Activated naive CD4-positive, alpha-beta T cell treated with Interleukin-2 at 50 U/mL for 16 hours (primary cell): ENCODE measurements at regions not wholly inside any gene's neighbourhood (a gene's known extent, or its start where the extent isn't known, plus 50 kb on each side); places are given as distances from the start of the nearest gene placed in this dataset.

Source experiments
- DNase-seq: peaks from one replicate; pipeline ENCODE4 v3.0.0-alpha.2; 2020

GRCh38 chrX:149274516-149275105, 230.5 kb downstream of the IDS start:
- DNase-seq, result no peak

- no peak for DNase-seq
These were observed 232.2 kb downstream of the IDS start for GRCh38 chrX:149272690-149273463.

DNA sequence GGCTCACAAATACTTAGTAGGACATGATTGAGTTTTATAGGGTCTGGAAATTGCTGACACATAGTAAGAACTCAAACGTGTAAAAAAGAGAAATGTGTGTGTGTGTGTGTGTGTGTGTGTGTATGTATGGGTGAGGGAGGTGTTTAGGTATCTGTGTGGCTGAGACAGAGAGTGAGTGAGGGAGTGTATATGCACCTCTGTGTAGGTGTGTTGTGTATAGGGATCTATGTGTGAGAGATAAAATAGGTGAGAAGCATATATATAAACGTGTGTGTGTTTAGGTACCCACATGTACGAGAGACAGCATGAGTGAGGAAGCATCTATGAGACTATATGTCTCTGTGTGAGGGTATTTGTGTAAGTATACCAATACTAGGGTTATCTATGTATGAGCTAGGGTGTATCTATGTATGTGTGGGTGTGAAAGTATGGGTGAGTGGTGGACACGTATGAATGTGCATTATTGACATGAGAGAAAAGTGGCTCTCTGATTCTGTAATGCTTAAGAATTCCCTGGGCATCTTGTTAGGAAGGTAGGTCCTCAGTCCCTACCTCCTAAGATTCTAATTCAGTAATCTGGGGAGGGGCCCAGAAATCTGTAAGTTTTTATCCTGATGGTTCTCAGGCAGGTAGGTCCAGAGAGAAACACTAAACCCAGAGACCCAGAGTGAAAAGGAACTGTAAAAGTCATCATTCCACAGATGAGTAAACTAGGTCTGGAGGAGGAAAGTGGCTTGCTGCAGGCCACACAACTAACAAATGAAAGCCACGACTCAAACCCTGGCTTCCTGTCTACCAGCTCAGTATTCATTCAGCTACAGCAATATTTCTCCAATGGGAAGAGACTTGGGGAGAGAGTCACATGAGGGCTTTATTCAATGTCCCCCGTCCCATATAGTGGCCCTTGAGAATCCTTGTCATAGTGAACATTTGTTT, 237.0 kb downstream of the IDS start:
- DNase-seq, result no peak

DNA sequence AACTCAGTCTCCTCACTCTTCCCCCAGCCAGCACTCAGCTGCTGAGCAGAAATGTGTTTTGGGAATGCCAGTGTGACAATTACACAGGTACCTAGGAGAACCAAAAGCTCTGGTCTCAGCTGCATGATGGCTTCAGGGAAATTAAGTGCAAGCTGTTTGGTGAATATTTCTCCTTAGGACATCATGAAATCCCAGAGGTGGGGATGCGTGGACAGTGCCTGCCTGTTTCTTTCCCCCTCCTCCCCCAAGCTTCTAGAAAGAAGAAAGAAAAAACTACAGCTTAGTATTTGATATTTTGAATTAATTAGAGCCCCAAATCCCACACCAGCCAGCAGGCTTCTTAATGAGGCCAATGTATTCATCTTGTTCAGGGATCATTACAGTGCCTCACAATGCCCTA, 243.0 kb downstream of the IDS start:
- no peak for DNase-seq

GRCh38 chrX:149259241-149259640, 245.9 kb downstream of the IDS start:
- no peak for DNase-seq

DNA sequence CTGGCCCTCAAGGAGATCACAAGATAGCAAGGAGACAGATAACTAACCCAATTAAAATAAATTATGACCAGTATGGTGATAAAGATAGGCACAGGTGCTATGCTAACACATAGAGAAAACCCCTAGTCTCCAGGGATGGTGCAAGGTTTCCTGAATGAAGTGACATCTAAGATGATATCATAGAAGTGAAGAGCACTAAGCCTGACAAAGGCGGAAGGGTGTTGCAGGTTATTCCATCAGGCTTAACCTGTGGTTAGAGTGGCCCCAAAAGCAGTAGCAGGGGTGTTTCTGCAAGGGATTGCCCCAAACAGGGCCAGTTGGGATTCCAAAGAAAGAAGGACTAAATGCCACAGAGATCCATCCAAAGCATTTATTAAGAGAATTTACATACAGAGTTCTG, 249.2 kb downstream of the IDS start:
- no peak for DNase-seq

- no peak for DNase-seq
These were observed 257.0 kb downstream of the IDS start for GRCh38 chrX:149248073-149248625.

- DNase-seq, result no peak
These were observed 274.4 kb downstream of the IDS start for GRCh38 chrX:149230689-149231088.

DNA sequence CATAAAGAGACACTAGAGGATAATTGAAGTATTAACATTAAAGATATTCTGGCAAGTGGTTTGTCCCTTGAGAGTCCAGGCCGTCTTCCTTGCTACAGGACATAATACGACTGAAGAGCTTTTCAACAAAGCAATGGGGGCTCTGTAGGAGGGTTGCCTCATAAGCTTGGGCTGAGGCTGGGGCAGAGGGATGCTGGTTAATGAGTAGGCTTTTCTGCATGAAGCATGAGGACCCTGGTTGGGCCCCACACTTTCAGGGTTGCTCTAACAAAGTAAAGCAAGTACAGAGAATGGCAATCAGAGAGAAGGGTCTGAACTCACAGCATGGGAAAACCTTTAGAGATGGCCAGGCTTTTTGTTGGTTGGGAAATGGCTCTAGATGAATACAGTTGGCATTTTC, 281.3 kb downstream of the IDS start:
- DNase-seq, result no peak

DNA sequence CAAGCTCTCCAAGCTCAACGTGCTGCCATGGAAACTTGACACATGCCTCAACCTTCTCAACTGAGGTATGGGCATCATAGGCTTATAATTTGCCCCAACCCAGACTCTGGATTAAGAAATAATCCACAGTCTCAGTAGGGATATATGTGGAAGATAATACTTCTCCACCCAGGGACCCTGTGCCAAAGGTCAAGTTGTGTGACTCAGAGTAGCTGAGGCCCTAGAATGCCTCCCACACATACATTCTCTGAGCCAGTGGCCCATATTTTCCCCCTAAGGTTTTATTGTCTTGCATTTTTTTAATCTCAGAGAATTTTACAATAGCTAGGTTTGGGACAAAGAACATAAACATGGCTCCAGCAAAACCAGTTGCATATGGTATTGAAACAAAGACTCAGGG, 283.1 kb downstream of the IDS start:
- DNase-seq, result no peak

DNA sequence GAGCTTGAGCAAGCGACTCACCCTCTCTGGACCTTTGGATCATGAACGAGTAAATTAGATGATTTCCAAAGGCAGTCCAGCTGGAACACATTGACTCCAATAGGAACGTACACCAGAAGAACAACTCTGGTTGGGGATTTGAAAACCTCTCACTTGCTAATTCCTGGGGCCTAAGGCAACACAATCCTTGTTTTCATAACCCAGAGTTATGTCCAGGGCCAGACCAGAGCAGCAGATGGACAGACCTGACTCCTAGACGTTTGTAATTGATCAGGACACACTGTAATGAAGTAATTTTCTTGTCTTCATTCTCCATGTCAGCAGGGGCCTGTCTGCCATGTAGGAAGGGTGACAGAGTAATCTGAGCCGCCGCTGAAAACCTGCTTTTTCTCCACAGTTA, 283.9 kb downstream of the IDS start:
- DNase-seq, result no peak

GRCh38 chrX:149213264-149213663, 291.8 kb downstream of the IDS start:
- DNase-seq, result no peak

DNA sequence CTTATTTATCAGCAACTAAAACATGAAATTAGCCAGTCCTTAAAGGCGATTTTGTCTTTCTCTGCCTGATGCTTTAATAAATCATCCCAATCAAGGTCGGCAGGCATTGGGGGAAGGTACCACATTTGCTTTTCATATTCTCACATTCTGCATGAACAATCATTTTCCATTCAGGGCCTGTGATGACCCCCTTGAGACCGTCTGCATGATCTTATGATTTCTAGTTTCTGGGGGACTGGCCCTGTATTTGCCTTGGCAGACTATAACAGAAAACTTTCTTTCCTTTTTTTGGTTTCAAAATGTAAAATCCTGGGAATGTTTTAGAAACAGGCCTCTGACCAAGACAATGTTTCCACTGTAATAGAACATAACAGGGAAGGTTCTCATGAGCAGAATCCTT, 296.8 kb downstream of the IDS start:
- no peak for DNase-seq

GRCh38 chrX:149207518-149207917, 297.6 kb downstream of the IDS start:
- no peak for DNase-seq

DNA sequence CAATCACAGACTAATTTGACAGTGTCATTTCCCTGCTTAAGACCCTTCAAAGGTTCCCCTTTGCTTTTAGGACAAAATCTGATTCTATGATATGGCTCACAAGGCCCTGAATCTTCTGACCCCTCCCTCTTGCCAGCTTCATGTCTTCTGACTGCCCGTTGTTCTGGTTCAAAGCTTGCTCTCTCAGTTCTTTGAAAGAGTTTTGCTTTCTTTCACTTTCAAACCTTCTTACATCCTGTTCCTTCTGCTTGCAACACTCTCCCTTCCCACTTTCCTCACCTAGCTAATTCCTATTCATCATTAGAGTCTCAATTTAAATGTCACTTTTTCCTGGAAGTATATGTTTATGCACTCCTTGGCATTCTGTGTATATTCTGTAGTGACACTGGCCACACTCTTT, 299.2 kb downstream of the IDS start:
- no peak for DNase-seq

DNA sequence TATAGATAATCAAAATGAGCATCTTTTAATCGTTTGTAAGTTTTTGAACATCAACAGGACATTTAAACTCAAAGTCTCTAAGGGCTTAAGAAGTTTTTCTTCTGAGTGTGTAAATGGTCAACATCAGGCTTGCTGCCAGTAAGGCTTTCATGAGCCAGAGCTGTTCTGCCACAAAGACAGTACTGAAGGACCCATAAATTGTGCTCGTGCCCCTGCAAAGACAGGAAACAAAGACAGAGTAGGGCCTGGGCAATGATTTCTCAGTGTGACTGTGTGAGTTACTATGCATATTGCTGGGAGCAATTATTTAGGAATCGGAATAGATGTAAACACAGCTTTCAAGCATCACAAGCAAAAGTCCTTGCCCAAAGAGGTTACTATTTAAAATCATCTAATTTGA, 300.0 kb downstream of the IDS start:
- DNase-seq, result no peak

DNA sequence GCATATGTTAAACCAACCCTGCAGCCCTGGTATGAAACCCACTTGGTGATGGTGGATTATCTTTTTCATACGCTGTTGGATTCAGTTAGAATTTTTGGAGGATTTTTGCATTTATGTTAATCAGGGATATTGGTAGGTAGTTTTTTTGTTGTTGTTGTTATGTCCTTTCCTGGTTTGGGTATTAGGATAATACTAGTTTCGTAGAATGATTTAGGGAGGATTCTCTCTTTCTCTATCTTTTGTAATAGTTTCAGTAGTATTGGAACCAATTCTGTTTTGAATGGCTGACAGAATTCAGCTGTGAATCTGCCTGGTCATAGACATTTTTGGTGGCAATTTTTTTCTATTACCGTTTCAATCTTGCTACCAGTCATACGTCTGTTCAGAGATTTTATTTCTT, 305.4 kb downstream of the IDS start:
- DNase-seq, result no peak

GRCh38 chrX:149198980-149199732, 305.9 kb downstream of the IDS start:
- DNase-seq, result no peak

DNA sequence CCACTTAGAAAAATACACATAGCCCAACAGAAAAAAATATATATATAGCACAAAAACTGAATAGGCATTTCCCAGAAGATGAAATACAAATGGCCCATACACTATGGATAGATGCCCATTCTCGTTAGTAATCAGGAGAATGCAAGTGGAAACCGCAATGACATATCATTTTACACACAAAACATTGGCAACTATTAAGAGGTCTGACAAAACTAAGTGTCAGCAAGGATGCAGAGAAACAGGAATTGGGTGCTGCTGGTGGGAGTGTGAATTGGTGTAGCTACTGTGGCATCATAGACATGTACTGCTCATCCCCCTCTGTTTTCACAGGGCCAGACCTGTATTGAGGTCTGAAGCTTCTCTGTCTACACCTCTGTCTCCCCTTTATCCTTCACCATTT, 320.0 kb downstream of the IDS start:
- DNase-seq, result no peak

DNA sequence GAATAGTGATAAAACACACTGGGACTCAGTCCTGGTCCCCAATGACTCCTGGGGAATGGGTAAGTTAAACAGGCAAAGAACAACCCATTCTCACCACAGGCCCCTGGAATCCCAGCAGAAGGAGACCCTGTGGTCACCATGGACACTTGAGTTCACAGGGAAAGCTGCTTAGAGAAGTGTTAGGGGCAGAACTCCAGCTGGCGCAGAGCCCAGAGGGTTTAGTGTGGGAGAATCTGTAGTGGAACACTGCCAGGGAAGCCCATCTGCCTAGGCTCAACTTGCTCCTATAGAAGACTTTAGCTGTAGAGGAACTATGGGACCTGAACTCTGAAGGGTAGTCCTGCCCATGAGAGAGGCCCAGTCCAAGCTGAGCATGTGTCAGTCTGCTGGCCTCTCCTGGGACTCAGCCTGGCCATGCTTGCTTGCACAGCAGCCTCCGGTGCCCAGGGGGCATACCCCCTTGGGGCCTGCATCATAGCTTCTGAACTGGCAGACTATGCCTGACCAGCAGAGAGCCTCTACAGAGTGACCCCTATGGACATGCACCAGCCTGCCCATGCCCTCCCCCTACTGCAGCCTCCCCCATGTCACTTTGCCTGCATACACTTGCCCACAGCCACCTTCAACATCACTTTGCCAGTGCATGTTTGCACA, 343.5 kb downstream of the IDS start:
- no peak for DNase-seq

DNA sequence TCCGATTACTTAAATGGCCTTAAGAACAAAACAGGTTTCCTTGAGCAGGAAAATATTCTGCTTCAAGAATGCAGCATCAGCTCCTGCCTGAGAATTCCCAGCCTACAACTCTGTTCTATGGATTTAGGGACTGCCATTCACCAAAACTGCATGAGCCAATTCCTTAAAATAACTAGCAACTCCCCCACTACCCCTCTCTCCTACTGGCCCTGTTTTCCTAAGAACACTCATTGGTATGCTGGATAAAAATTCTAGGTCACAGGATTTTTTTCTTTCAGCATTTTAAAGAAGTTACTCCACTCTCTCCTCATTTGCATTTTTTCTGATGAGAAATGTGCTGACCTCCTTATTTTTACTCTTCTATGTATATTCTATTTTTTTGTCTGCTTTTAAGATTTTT, 347.1 kb downstream of the IDS start:
- DNase-seq, result no peak

DNA sequence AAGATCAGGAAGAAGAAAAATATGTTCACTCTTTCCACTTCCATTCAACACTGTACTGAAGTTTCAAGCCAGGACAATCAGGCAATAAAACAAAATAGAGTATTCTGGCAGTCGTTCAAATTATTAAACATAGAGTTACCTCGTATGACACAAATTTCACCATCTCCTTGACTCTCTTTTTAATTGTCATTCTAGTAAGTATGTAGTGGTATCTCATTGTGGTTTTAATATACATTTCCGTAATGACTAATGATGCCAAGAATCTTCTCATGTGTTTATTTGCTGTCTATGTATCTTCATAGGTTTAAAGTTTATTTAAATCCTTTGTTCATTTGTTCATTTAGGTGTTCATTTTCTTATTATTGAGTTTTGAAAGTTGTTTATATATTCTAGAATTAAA, 352.2 kb downstream of the IDS start:
- no peak for DNase-seq
